Stimulated activated CD8-positive, alpha-beta memory T cell treated with anti-CD3 and anti-CD28 coated beads, Interleukin-15, amount 100 ng/mL, for 48 hours (primary cell): ENCODE measurements at regions not wholly inside any gene's neighbourhood (a gene's known extent, or its start where the extent isn't known, plus 50 kb on each side); places are given as distances from the start of the nearest gene placed in this dataset.

Source experiments
- DNase-seq, 2 donors: peaks; one replicate each; pipeline ENCODE4 v3.0.0-alpha.2; 2020; ENCODE audit warnings: low read depth in 2 of 2

DNA sequence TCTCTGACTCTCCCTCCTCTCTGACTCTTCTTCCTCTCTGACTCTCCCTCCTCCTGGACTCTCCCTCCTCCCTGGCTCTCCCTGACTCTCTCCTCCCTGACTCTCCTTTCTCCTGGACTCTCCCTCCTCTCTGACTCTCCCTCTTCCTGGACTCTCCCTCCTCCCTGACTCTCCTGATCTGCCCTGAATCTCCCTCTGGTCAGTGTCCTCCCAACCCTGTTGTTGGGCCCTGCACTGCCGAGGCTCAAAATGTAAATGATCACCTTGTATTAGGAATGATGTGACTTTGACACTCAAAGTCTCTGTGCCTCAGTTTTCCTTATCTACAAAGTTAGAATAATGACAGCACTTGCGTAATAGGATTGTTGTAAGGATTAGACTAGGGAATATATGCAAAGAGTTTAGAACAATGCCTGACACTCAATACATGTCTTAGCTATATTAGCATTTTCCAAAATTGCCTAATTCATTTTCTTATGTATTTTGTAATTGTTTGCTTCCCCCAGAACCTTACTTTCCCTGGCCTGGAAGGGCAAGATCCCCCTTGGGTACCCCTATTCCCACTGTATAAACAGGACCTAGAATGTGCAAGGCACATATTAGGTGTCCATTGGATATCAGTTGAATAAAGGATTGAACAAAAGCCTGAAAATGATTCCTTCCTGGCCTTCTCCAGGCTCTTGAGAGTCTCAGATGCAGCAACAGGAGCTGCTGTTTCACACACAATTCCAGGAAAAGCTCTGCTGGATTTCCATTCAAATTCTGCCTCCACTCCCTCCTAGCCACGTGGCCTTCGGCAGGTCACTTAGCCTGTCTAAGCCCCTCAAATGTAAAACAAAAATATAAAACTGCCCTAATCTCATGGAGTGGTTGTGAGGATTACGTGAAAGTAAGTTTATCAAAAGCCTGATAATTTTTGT lies 170.1 kb downstream of the INHBB start:
- DNase-seq = no peak

DNA sequence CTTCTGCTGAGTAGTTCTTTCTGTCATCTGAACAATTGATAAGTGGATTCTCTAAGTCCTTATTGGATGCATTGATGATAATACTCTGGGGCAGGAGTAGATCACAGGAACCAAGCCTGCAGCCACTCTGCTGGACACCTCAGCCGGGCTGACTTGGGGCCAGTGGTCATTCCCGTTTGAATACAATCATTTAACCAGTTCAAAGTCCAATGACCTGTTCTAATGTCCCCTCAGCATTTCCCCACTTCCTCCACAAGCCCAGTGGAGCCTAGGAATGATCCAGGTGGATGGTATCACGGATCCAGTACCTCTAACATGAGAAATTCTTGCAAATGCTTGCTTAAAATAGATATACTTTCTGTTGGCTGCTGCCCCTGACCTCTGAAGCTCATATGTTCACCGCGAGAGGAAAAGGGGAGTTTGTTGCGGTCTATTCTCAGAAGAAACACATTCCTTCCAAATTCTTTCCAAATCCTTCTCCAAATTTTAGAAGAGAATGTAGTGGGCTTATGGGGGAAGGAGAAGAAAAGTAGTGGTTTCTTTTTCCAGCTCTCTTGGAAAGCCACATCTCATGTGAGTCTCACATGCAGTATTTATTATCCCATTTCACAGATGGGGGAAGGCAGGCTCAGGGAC lies 170.9 kb downstream of the INHBB start:
- DNase-seq = no peak

DNA sequence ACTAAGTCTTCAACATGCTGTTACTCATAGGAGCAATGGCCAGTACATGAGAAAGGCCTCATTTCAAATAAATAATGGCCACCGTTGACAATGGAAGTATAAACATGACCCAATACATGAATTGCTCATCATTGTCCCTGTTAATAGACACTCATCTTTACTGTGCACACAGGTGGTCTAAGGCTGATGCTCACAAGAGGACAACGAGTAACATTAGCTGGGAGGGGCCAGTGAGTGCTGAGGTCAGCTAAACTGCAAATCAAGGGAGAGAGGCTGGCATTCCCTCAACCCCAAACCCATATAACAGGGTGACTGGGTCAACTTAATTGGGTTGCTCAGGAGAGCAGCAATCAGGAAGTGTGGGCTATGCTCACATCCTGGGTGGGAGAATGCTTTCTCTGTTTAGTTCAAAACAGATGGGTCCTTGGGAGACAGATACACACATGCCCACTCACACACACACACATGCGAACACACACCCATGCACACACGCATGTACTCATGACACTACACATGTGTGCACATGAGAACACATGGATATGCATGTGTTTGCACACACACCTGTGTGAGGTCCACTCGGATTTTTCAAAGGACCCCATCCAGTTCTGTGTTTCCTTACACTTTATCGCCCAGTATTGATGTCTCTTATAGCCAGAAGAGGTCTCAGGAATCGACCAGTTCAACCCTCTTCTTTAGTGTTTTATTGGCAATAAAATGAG lies 172.0 kb downstream of the INHBB start:
- DNase-seq = no peak

DNA sequence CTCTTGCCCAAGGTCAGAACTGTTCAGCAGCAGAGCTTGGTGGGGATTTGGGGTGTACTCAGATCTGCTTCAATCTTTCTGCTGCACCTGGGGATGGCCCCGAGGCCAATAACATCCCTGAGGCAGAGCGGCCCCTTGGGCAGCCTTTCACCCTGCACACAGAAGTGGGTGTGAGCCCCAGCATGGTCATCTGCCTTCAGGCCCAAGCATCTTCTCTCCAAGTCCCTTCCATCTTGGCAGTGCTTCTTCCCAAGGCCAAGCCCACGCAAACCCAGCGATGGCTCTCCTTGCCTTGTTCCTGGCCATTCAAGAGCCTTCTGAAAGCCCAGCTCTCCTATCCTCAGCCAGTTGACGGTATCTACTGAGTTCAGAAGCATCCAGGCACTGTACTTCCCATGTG lies 172.9 kb downstream of the INHBB start:
- no peak for DNase-seq

- DNase-seq = no peak
These were observed 173.5 kb downstream of the INHBB start for GRCh38 chr2:120519469-120519868.

DNA sequence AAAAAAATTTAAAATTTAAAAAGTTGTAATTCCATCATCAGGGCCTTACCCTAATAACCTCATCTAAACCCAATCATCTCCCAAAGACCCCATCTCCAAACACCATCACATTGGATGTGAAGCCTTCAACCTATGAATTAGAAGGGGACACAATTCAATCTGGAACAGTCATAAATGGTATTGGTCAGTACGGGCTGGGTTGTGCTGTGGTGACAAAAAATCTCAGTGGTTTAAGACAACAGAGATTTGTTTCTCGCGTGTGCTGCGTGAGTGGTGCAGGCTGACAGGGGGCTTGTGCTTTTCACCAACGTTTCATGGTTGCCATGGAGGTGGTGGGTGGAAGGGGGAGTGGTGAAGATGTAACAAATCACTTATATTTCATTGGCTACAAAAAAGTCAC lies 174.5 kb downstream of the INHBB start:
- DNase-seq = no peak

DNA sequence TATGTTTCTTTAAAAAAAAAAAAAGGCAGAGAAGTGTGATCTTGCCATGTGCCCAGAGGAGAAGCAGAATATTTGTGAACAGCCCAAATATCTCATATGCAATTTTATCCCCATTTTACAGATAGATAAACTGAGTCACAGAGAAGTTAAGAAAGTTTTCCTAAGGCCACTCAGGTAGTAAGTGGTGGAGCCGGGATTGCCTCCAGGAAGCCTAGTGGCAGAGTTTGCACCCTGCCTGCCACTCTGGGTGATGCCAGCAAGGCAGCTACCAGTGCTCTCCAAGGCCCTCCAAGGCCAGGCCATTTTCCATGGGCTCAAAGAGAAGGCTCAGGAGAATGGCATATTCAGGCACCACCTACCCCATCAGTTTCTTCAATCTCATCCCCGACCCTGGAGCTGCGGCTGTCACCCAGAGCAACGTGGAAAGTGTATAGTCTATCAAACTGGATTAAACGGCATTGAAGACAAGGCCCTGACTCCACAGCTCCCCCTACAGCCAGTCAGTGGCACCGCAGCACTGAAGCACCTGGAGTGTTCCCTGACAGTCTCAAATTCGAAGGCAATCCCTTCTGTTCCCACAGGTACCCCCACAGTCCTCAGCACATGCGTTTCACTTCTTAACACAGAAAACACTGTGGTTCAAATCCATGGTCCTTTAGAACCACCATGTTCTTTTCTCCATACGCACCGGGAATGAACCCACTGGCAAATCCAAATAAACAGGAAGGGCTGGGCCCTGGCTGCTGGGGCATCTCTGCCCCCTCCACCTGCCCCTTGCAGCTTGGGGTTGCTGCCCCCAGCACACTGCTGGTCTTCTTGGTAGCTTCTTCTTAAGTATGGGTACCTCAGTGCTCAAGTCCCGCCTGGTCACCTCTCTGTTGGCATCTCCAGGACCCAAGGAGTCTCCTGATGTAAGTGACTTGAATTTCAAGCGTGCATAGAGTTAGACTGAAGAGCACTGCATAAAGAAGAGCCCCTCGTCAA lies 175.3 kb downstream of the INHBB start:
- peak; percentile 4 to 9 for DNase-seq

- no peak for DNase-seq
These were observed 176.3 kb downstream of the INHBB start for GRCh38 chr2:120522151-120522751.

DNA sequence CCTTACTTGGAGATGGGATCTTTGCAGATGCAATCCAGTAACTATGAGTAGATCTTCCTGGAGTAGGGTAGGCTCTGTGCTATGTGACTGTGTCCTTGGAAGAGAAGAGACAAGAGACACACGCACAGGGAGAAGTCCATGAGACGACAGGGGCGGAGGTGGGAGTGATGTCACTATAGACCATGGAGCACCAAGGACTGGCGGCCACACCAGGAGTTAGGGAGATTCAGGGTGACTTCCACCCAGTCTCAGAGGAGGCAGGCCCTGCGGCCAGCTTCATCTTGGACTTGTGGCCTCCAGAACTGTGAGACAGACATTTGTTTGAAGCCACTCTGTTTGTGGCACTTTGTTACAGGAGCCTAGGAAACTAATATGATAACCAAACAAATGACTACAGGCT lies 177.8 kb downstream of the INHBB start:
- DNase-seq = no peak

GRCh38 chr2:120524174-120524573 lies 178.2 kb downstream of the INHBB start:
- DNase-seq = no peak

DNA sequence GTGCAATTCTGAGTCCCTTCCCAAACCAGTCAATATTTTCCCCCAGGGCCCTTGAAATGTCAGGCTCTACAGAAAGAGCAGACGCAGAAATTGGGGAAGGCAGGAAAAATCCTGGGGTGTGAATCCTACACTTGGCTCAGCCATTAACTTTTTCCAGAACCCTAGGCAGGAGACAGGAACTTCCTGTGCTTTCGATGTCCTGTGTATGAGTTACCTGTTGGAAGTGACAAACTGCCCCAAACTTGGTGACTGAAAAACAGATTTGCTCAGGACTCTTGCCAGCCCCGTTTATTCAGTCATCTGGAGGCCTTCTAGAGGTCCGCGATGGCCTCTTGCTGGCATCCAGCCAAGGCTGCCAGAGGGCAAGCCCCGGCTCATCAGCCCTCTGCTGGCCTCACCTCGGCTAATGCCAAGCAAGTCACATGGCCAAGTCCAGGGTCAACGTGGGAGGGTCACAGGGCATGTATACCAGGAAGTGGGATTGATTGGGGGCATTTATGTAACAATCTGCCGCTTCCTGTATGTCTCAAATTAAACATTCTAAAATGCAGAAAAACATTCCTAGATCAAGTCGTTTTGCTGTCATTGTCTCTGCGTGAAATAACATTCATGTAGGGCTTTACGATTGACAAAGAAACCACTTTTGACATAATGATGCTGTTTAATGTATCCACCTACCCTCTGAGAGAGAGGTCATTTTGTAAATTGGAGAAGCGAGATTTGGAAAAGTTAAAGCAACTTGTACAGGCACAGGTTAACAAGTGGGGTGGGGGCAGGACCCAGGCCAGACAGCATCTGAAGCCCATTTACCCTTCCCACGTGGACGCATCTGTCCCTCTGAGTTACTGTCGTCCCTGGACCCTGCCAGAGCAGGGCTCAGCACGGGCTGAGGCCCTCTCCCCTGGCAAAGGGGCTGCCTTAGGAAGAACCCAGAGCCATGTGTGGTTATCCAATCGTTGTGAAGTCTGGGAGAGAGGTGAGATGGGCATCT lies 179.4 kb downstream of the INHBB start:
- no peak for DNase-seq

DNA sequence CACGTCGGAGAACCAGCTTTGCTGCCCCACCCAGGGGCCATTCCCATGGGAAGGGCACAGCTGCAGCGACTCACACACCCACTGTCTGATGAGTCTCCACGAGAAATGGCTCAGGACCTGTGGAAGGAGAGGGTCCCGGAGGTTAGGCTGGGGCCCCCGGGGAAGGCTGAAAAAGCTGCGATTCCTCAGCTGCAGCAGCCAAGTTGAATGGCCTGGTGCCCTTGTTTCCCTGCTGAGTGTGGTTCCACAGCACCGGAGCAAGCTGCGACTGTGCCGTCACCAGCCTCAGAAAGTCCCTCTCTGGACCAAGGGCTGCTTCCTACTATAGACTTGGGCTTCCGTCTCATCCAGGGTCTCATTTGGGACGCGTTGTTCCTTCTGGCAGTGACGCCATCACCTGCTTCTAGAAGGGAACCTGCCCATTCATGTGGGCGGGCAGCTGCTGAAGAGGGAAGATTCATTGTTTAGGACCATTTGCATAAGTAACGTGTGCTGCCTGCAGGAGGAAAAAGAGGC lies 180.2 kb downstream of the INHBB start:
- no peak for DNase-seq

- no peak for DNase-seq
These were observed 181.3 kb downstream of the INHBB start for GRCh38 chr2:120526997-120527945.

GRCh38 chr2:120528051-120528692 lies 182.2 kb downstream of the INHBB start:
- no peak for DNase-seq

GRCh38 chr2:120528693-120529076 lies 182.7 kb downstream of the INHBB start:
- DNase-seq = no peak

- DNase-seq = no peak
These were observed 184.8 kb downstream of the INHBB start for GRCh38 chr2:120530781-120531180.

DNA sequence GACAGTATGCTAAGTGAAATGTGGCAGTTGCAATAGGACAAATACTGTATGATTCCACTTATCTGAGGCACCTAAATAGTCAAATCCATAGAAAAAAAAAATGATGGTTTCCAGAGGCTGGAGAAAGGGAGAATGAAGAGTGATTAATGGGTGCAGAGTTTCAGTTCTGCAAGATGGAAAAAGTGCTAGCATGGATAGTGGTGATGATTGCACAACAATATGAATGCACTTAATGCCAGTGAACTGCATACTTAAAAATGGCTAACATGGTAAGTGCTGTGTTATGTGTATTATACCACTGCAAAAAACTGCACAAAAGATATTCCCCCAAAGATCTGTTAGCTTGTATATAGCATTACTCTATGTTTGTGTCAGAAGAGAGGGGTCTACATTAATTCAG lies 185.4 kb downstream of the INHBB start:
- no peak for DNase-seq
